OCI-LY7 (cell line): ENCODE measurements at regions not wholly inside any gene's neighbourhood (a gene's known extent, or its start where the extent isn't known, plus 50 kb on each side); places are given as distances from the start of the nearest gene placed in this dataset.

Source experiments
- BruUV-seq: library from RNA; stranded (reverse); fragments of 400-500 nt; replicated peaks from 2 replicates; lab custom pipeline; 2021; lab: Mats Ljungman, UMichigan
- CTCF ChIA-PET: fragments of 300-600 bp; sonication (Branson Sonifier 250); formaldehyde crosslinking; loops from one replicate; lab custom pipeline; 2022; ENCODE audit warnings: antibody characterized with exemption; ENCODE audit not compliant: unreplicated experiment; lab: Charles Lee
- POLR2A ChIA-PET: fragments of 300-600 bp; sonication (Branson Sonifier 250); formaldehyde crosslinking; loops from one replicate; lab custom pipeline; 2022; ENCODE audit warnings: antibody characterized with exemption; lab: Charles Lee
- DNase-seq: peaks from one replicate; pipeline ENCODE4 v3.0.0-alpha.2; 2015; ENCODE audit warnings: low spot score
- H2AFZ ChIP-seq: fragments of 200-600 bp; sonication (generic), shearing (Covaris generic); 2 replicates; pipeline ENCODE4 v1.6.1; 2014; ENCODE audit warnings: mild to moderate bottlenecking, antibody characterized with exemption, low read length, moderate library complexity
- H3K27ac ChIP-seq: fragments of 200-600 bp; sonication (generic); 2 replicates; pipeline ENCODE4 v1.5.1; 2014; ENCODE audit warnings: mixed run types, low read depth, mild to moderate bottlenecking, moderate library complexity, low read length, inconsistent platforms; ENCODE audit not compliant: poor library complexity, severe bottlenecking
- H3K36me3 ChIP-seq: fragments of 200-600 bp; sonication (generic); 2 replicates; pipeline ENCODE4 v1.6.1; 2014; ENCODE audit warnings: mild to moderate bottlenecking, antibody characterized with exemption, low read length, moderate library complexity, mixed read lengths; ENCODE audit not compliant: insufficient read depth
- H3K4me1 ChIP-seq: fragments of 200-600 bp; sonication (generic); 2 replicates; pipeline ENCODE4 v1.5.1; 2014; ENCODE audit warnings: mild to moderate bottlenecking, low read length; ENCODE audit not compliant: insufficient read depth, poor library complexity, severe bottlenecking
- H3K4me2 ChIP-seq: fragments of 200-600 bp; sonication (generic); 2 replicates; pipeline ENCODE4 v1.6.1; 2014; ENCODE audit warnings: mild to moderate bottlenecking, low read length
- H3K4me3 ChIP-seq: fragments of 200-600 bp; sonication (generic); 2 replicates; pipeline ENCODE4 v1.5.1; 2014; ENCODE audit warnings: mild to moderate bottlenecking, low read depth, low read length; ENCODE audit not compliant: poor library complexity, severe bottlenecking
- H3K79me2 ChIP-seq: fragments of 200-600 bp; sonication (generic); 2 replicates; pipeline ENCODE4 v1.6.1; 2016; ENCODE audit warnings: low read depth, mild to moderate bottlenecking, low read length, moderate library complexity, mixed read lengths; ENCODE audit not compliant: insufficient read depth
- H3K9me2 ChIP-seq: fragments of 200-600 bp; sonication (generic); 2 replicates; pipeline ENCODE4 v1.6.1; 2016; ENCODE audit warnings: mild to moderate bottlenecking, low read length, mixed read lengths; ENCODE audit not compliant: insufficient read depth
- H3K9me3 ChIP-seq: fragments of 200-600 bp; sonication (generic); 2 replicates; pipeline ENCODE4 v1.6.1; 2014; ENCODE audit warnings: mild to moderate bottlenecking, mixed run types, low read length, mixed read lengths
- H4K20me1 ChIP-seq: fragments of 200-600 bp; sonication (generic); 2 replicates; pipeline ENCODE4 v1.6.1; 2014; ENCODE audit warnings: mild to moderate bottlenecking, antibody characterized with exemption, low read length, moderate library complexity, mixed read lengths; ENCODE audit not compliant: insufficient read depth
- EZH2phosphoT487 ChIP-seq: fragments of 200-600 bp; sonication (generic); IDR thresholded peaks from 2 replicates; pipeline ENCODE4 v1.6.1; 2018; ENCODE audit warnings: low read depth, borderline replicate concordance, mild to moderate bottlenecking, mixed run types, antibody characterized with exemption, low read length, moderate library complexity, mixed read lengths
- intact Hi-C: fragments of 100-400 bp; cut with micrococcal nuclease; formaldehyde crosslinking; loops from one replicate; pipeline ENCODE4 v1.10.0; 2022; ENCODE audit not compliant: unreplicated experiment
- TF ChIP-seq, protein P1 (sequence below): fragments of 200-600 bp; sonication (generic); conservative IDR thresholded peaks from 2 replicates; pipeline ENCODE4 v1.5.1; 2014; ENCODE audit warnings: mild to moderate bottlenecking, antibody characterized with exemption, low read length, moderate library complexity, mixed read lengths

- Histone ChIP-seq H4K20me1 (no peaks in the 10 kb centered on the region), H3K27ac (no peak overlapping the region), H3K4me1 (no peaks in the 10 kb centered on the region), H3K36me3 (no peaks in the 10 kb centered on the region), H2AFZ (no peak overlapping the region), H3K9me2 (no peaks in the 10 kb centered on the region), H3K9me3 (no peaks in the 10 kb centered on the region), H3K79me2 (no peaks in the 10 kb centered on the region), H3K4me3 (no peak overlapping the region), H3K4me2 (no peak overlapping the region)
- TF ChIP-seq, protein P1, sequence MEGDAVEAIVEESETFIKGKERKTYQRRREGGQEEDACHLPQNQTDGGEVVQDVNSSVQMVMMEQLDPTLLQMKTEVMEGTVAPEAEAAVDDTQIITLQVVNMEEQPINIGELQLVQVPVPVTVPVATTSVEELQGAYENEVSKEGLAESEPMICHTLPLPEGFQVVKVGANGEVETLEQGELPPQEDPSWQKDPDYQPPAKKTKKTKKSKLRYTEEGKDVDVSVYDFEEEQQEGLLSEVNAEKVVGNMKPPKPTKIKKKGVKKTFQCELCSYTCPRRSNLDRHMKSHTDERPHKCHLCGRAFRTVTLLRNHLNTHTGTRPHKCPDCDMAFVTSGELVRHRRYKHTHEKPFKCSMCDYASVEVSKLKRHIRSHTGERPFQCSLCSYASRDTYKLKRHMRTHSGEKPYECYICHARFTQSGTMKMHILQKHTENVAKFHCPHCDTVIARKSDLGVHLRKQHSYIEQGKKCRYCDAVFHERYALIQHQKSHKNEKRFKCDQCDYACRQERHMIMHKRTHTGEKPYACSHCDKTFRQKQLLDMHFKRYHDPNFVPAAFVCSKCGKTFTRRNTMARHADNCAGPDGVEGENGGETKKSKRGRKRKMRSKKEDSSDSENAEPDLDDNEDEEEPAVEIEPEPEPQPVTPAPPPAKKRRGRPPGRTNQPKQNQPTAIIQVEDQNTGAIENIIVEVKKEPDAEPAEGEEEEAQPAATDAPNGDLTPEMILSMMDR: no peak
- no peak for TF ChIP-seq EZH2phosphoT487
- ChIA-PET POLR2A (no interaction called here), CTCF (no interaction called here)
- DNase-seq: no peak
- intact Hi-C loops: no loop called here
- no TSS peak for BruUV-seq
These were observed 201.7 kb downstream of the NUFIP1 start for GRCh38 chr13:44787617-44788016.

GRCh38 chr13:44786756-44787155 lies 202.5 kb downstream of the NUFIP1 start:
- H4K20me1 ChIP-seq: no peaks in the 10 kb centered on the region
- CTCF ChIA-PET: no interaction called here
- no peak overlapping the region for H2AFZ ChIP-seq
- H3K4me2 ChIP-seq: no peak overlapping the region
- H3K9me3 ChIP-seq: no peaks in the 10 kb centered on the region
- intact Hi-C loops: no loop called here
- BruUV-seq: no TSS peak
- H3K36me3 ChIP-seq: no peaks in the 10 kb centered on the region
- H3K4me3 ChIP-seq: no peak overlapping the region
- no peaks in the 10 kb centered on the region for H3K79me2 ChIP-seq
- no peak for DNase-seq
- H3K27ac ChIP-seq: no peak overlapping the region
- H3K9me2 ChIP-seq: no peaks in the 10 kb centered on the region
- no peaks in the 10 kb centered on the region for H3K4me1 ChIP-seq
- no peak for TF ChIP-seq EZH2phosphoT487
- TF ChIP-seq, protein P1: no peak
- POLR2A ChIA-PET: interaction anchor here (0.7 kb wide), 1 partner anchor 1454 kb away, joined by 4 read pairs; no protein-coding TSS in a partner anchor

GRCh38 chr13:44785401-44785800 lies 203.9 kb downstream of the NUFIP1 start:
- no peaks in the 10 kb centered on the region for H3K79me2 ChIP-seq
- H3K36me3 ChIP-seq: no peaks in the 10 kb centered on the region
- intact Hi-C loops: no loop called here
- DNase-seq: no peak
- no peak overlapping the region for H3K27ac ChIP-seq
- BruUV-seq: no TSS peak
- no peaks in the 10 kb centered on the region for H3K9me3 ChIP-seq
- no peak overlapping the region for H3K4me3 ChIP-seq
- H4K20me1 ChIP-seq: no peaks in the 10 kb centered on the region
- H3K4me1 ChIP-seq: no peaks in the 10 kb centered on the region
- H2AFZ ChIP-seq: no peak overlapping the region
- ChIA-PET POLR2A (no interaction called here), CTCF (no interaction called here)
- H3K4me2 ChIP-seq: no peak overlapping the region
- TF ChIP-seq, protein P1: no peak
- no peak for TF ChIP-seq EZH2phosphoT487
- H3K9me2 ChIP-seq: no peaks in the 10 kb centered on the region
